RCC 7860 (cell line): ENCODE measurements at regions not wholly inside any gene's neighbourhood (a gene's known extent, or its start where the extent isn't known, plus 50 kb on each side); places are given as distances from the start of the nearest gene placed in this dataset.

Source experiments
- DNase-seq: peaks from one replicate; pipeline ENCODE4 v3.0.0-alpha.2; 2015; ENCODE audit warnings: low spot score
- FAIRE-seq: peaks from 2 replicates; lab custom pipeline; 2012; peaks lifted over from hg19 to GRCh38; lab: Jason Lieb, UNC

DNA sequence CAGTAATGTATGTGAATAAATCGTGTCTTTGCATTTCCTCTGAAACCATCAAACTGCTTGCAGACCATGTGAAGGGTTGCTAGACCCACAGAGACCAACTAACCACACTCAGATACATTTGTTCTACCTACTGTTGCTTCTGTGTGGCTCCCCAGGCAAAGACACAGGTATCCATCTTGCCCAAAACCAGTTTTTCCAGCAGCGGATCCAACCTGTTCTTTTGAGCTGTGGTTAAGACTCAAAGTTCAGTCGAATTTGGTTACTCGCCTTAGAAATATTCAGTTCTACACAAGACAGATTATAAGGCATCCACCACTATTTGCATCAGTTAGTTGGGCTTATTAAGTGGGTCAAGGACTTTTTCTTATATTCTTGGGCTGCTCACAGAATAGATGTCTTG, 276.2 kb upstream of the EPHA4 start:
- FAIRE-seq (no peak), DNase-seq (no peak)

DNA sequence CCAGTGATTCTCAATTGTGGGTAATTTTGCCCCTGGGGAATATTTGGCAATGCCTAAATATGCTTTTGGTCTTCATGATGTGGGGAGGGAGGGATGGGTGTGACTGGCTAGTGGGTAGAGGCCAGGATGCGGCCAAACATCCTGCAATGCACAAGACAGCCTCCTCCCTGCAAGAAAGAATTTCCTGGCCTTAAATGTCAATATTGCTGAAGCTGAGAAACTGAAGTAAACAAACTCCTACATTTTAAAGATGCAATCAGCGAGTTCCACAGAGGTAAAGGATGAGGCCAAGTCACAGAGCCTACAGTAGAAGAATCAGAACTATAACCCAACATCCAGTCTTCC, 272.9 kb upstream of the EPHA4 start:
- FAIRE-seq = no peak
- DNase-seq = no peak

DNA sequence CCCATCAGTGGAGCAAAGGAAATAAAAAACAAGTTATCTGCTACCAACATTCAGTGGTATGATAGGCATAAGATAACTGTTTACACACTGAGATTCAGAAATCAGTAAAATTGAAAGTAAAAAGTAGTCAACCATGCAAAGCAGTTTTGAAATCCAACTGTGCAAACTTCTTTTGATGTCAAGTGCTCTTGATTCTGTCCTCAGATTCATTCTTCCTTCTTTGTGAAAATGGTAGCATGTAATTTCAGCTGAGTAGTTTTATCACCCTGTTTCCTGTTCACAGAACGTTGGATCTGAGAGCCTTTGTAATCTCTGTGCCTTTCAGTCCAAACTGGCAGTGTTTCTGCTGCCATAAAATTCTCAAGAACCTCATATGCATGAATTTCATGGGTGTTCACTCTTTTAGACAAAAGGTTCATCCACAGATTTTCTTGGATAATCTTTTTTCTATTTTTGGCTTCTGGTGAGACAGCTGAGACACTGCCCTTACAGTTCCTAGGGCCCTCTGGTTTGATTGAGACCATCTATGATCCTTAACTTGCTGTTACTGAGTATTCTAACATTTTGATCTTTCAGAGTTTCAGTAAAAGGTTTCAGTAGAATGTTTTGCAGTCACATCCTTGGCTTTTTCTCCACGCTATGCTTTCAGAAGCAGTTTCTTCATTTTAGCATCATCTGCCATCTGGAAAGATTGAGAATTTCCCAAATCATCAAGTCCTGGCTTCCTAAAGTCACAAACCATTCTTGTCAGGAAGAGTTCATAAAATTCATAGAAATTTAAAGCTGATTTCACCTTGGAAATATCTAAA, 272.3 kb upstream of the EPHA4 start:
- FAIRE-seq = no peak
- no peak for DNase-seq

DNA sequence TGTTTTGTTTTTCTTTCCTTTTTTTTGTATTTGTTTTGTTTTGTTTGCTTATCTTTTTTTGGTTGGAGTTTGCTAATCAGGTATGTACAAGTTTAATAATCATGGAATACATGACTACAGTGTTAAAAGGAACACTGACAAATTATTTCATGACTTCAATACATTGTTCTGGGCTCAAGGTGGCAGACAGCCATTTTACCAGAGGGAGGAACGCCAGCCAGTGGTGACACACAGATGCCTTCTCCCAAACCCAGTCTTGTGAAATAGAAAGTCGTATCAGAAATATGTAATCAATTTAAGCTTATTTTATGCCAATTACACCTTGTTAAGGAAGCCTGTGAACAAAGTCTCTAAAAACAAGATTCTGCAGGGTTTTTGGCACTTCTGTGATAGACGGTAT, 264.0 kb upstream of the EPHA4 start:
- FAIRE-seq = no peak
- no peak for DNase-seq

DNA sequence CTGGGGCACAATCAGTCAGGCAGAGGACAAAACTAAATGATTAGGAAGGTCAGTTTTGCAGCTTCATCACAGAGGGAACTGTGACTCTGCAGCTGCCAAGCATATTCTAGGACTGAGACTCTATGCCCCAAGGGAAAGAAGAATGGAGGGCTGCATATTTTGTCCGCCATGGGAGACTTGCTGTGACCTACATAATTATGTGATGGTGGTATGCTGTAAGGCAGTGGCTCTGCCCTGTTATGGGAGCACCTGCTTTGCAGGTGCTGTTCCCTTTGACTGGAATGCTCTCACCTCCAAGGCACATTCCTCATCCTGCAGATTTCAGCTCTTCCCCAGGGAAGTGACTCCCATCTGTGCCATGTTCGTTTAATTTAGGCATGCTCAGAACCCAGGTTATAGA, 261.9 kb upstream of the EPHA4 start:
- no peak for FAIRE-seq
- DNase-seq = no peak

DNA sequence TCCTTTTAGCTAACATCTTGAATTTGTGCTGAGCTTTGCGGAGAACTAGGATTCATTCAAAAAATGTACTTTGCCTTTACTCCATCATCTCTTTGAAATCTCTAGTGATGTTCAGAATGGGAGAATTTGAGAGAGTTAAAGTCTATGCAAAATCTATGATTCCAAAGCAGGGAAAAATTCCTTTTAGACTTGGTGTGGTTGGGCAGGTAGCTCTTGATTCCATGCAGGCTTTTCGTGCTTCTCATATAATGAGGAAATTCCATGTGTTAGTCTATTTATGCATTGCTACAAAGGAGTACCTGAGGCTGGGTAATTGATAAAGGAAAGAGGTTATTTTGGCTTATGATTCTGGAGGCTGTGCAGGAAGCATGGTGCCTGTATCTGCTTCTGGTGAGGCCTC, 258.9 kb upstream of the EPHA4 start:
- FAIRE-seq (no peak), DNase-seq (no peak)

DNA sequence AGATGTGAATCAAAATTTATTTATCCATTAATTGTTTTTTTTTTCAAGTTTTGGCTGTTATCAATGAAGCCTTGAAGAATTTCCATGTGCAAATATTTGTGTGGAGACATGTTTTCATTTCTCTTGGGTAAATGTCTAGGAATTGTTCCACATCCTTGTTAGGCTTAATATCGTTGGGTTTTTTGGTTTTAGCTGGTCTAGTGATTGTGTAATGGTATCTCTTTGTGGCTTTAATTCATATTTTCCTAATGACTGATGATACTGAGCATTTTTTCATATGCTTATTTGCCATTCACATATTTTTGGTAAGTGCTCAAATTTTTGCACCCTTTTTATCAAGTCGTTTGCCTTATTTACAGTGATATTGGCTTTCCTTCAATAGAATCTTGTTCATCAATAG, 250.3 kb upstream of the EPHA4 start:
- DNase-seq (no peak), FAIRE-seq (no peak)

DNA sequence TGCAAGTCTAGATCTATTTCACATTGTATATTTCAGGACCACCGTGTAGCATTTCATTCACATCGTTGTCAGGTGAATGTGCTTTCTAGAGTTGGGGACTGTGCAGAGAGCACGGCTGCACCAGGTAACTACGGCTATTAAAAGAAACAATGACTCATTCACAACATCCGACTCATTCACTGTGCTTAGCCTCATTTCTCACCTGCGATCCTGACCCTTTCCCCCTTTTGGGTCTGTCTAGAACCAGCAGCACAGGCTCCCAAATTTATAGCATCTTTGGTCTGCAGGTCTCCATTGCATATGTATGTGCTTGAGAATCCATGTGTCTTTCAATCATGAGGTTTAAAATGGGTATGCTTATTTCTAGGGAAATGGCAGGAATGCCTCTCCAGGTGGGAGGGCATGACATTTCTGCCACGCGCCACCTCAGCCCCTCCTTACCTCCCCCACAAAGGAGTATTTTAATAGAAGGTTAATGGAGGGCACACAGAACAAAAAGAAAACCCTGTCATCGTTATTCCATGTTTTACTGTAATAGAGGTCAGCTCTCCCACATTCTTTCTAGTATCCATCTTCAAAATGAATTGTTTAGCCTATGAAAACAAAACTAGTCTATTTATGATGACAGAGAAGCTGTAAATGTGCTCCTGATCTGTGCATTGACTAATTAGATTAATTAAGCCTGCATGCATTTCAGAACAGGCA, 246.7 kb upstream of the EPHA4 start:
- no peak for FAIRE-seq
- DNase-seq = no peak

DNA sequence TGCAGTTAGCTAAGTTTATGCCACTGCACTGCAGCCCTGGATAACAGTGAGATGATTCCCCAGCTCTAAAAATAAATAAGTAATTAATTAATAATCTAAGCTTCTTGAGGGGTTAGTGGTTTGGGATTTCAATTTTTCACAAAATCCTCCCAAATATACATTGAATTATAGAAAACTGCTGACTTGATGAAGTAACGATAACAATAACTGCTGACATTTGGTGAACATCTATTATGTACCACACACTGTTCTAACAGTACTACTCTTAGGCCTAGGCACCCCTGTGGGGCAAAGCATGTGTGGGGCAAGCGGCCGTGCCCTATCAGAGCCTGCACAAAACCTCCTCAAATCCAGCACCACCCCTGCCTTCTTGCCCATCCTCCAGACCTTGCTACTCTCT, 245.8 kb upstream of the EPHA4 start:
- FAIRE-seq (no peak), DNase-seq (no peak)

DNA sequence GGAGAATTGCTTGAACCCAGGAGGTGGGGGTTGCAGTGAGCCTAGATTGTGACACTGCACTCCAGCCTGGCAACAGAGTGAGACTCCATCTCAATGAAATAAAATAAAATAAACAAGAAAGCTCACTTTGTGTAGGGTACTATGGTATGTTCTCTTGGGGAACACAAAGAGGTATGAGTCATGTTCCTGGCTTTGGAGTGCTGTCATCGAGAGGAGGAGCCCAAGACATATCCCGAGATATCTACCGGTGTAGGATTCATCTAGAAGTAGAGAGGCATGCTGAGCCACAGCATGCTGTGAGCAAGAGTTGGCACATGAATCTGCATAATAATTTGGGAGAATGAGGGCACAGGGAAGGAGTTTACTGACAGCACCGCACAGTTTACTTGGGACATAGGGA, 244.9 kb upstream of the EPHA4 start:
- FAIRE-seq (no peak), DNase-seq (no peak)

DNA sequence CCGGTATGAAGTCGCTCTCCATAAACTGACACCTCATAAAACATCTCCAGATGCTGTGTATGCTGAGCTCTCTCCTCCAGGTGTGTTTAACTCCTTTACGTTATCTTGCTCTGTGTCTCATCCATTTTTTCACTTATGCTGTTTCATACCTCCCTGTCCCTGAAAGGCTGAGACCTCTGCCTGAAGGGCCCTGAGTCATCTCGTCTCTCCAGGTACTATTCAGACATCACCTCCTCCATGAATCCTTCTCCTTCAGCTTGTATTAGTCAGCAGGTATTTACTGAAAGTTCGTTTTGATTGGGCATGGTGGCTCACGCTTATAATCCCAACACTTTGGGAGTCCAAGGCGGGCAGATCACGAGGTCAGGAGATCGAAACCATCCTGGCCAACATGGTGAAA, 244.5 kb upstream of the EPHA4 start:
- DNase-seq = no peak
- no peak for FAIRE-seq

DNA sequence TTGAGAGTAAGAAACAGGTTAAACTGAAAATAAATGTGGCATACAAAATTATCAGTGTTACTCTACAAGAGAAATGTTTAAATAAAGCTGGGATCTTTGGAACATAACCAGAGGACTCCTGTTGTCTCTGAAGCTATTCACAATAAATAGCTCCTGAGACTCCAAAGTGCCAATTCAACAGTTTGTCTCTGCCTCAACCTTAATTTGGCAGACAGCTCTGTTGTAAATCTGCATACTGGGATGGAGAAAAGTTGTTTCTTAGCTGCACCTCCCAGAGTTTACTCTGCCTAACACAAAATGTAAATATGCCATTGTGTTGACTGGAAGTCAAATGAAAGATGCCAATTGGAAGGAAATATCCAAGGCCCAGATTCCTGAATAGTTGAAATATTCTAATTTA, 238.5 kb upstream of the EPHA4 start:
- no peak for DNase-seq
- no peak for FAIRE-seq

DNA sequence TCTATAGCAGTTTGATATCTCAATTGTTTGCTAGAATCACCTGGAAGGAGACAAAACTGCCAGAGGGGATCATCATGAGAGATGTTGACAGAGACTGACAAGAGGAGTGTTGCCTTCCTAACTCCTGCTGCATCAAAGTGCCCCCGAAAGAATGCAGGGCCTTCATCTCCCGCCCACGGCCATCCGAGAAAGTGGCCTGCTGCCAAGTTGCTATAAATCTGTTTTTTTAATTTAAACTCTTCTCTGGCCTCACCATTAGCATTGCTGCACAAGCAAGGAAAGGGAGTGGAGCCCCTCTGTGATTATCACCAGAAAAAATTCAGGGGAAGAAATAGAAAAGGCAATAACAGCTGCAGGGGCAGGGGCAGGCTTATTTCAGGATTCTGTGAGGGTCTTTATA, 238.1 kb upstream of the EPHA4 start:
- no peak for DNase-seq
- FAIRE-seq = no peak

DNA sequence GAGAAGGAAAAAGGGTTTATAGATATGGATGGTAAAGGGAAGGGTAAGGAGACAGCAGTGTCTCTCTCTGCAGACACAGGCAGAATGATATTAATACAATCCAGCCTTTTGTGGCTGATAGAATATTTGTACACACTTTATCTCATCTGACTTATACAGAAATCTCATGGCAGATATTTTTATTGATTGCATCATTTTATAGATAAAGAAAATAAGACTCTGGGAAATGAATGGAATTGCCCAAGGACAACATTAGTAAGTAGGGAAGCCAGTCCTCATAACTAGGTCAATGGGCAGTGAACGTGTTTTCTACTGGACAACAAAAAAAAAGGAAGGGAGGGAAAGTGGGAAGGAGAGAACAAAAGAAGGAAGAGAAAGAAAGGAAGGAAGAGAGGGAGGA, 236.4 kb upstream of the EPHA4 start:
- DNase-seq = no peak
- no peak for FAIRE-seq

DNA sequence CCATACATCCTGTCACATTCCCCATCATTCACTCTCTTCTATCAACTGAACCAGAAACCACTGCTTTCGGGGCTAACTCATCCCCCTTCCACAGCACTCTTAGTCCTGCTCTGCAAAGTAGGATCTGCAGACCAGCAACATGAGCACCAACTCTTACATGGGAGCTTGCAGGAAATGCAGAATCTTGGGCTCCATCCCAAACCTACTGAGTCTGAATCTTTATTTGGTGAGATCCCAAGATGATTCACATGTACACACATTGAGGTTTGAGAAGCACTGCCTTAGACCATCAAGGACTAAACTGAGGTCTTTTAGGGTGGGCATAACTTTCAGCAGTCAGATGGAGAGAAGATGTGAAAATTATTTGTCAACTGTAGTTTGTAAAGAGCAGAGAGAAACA, 235.6 kb upstream of the EPHA4 start:
- FAIRE-seq (no peak), DNase-seq (no peak)

DNA sequence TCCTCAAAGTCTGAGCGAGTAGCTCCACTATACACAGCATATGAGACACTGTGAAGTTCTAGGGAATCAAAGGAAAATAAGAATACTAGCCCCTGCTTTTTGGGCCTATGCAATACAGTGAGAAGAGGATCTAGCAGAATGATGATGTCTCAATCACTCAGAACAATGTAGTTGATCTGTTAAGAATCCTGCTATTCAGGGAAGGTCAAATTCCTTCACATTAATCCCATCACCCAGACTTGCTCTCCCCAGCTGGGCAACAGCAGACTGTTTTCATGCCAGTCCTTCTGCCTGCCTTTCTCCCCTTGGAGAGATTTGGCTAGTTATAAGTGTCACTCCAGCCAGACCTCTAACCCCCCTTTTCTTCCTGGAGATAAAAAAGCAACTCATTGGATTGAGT, 230.0 kb upstream of the EPHA4 start:
- DNase-seq (no peak), FAIRE-seq (no peak)

DNA sequence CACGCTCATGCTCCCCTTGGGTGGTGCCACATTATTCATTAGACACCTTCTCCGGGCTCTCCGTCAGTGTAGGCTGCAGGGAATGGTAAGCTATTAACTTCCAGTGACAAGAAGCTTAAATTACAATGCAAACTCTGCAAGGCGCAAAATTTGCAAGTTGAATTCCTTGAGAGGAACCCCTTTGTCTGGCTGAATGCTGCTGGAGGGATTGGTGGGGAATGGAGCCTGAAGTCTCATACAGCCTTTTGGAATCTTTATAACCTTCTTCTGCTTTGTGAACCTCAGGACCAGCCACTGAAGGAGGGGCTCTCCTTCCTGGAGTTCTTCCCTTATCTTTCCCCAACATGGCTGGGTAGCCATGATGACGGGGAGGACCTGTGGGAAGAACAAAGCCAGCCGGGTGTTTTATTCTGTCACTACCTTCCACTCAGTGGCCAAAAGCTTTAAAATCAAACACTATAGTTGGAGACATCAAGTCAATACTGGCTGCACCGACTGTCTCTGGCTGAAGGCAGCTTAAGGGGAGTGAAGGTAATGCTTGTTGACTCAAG, 220.9 kb upstream of the EPHA4 start:
- DNase-seq (no peak), FAIRE-seq (no peak)

DNA sequence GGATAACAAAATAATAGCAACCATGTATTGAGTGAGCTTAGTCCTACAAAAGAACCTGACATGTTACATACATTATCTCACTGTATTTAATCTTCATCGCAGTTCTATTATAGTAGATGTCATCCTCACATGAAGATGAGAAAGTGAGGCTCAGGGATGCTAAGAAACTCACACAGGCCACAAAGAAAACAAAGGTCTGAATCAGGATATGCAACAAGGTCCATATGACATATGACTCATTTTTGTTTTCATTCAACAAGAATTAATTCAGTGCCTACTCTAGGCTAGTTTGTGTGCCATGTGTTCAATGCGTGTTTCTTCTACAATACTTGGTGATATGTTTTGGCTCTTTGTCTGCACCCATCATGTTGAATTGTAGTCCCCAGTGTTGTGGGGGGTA, 219.7 kb upstream of the EPHA4 start:
- no peak for FAIRE-seq

DNA sequence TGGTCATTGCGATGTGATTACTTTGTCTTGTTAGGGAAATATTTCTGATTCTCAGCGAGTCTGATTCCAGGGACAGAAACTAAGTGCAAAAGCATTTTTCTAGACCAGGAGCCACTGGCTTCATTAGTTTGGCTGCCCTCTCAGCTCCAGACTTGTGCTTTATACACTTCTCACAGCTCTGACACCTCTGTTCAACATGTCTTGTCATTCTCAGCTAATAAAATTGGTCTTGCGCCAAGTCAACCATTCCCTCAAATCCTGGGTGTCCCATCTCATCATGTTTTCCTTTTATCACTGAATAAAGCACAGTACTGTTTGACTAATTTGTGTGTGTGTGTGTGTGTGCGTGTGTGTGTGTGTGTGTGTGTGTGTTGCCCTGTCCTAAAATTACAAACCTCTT, 215.5 kb upstream of the EPHA4 start:
- DNase-seq (no peak), FAIRE-seq (no peak)

More for the DNA sequence above, 219.7 kb upstream of the EPHA4 start:
- no peak for DNase-seq

DNA sequence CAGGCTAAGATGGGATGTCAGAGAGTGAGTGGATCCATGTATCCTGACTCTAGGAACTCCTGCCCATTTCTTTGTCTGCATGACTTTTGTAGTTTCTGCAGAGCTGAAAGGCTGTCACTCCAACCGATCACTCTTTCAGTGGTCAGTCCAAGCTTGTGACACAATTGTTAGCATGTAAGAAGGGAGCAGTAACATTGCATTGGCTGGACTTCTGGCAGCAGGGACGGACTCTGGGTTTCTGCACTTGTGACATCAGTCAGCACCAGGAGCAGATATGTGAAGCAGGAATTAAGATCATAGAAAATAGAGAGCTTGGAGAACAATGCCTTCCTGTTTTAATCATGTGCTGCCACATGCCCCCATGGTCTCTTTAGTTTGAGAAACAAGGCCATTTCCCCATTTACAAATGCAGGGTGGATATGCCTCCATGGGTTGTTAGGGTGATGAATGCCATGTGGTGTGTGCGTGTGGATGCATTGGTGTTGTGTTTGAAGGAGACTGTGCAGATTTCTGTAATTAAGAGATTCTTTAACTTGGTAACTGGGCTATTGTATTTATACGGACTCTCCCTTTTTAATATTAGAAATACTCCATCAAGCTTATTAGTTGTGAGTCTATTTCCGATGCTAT, 214.3 kb upstream of the EPHA4 start:
- FAIRE-seq (no peak), DNase-seq (no peak)

DNA sequence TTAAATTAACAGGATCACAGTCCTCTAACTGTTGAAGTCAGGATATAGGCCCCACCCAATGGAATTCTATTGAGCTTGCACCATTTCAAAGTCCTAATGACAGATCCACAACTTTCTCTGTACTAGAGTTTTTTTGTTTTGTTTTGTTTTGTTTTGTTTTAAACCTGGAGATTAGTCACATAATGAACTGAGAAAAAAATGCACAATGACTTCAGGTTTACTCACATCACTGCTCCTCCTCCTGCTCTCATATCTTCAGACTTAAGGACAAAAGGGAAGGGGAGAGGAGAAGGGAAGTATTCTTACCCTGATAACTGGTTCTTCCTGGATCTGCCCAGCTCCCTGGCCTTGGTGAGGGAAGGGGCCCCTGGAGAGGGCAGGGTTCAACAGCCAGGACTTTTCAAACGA, 208.2 kb upstream of the EPHA4 start:
- DNase-seq (peak; percentile 67), FAIRE-seq (peak; percentile 2)

DNA sequence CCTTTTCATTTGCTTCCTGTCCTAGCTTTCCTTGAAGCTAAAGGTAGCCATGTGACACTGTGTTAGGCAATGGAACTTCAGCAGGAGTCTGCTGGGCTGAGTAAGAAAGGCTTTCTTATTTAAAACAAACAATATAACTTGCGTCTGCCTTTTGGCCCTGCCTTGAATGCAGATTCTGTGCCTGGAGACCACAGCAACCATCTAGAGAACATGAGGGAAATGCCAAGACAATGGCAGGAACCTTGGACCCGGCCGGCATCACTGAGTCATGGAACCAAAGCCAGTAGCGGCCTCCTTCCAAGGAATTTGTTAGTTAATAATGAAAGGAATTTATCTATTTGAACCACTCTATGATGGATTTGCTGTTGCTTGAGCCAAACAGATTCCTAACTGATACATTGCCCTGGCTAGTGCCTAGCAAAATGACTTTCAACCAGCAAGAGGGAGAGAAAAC, 207.5 kb upstream of the EPHA4 start:
- FAIRE-seq (peak; percentile 86), DNase-seq (peak; percentile 86)
